ENCODE measurements at regions not wholly inside any gene's neighbourhood (a gene's known extent, or its start where the extent isn't known, plus 50 kb on each side); places are given as distances from the start of the nearest gene placed in this dataset.

DNA sequence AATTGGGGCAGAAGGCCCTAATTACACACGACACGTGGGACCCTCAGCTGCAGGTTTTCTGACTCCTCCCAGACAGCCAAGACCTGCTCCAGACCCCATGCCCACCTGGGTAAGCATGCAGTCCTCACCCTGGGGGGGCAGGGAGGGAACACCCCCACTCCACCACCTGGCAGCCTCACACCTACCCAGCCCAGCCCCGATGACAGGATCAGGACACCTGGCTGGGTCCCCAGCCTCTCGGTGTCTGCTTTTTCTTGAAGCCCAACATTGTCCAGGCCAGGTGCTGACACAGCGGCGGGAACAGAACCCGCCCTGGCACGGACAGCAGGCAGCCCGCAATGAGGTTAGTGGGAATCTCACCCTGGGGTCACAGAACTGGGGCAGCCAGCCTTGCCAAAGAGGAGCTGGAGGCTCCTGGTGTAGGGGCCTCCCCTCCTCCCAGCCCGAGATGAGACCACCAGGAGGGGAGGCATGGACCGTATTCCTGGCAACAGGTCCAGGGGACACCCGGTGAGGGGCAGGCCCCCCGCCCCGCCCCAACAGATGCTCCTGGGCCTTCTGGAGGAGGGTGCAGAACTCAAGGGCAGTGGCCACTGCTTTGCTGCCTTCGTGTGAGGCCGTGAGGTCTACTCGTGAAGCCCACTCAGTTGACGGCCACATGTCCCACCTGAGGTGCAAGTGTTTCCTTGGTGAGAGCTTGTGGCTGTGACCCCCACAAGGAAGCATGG lies 103.8 kb downstream of the DLL1 start:
- Mint-ChIP-seq H3K27me3 (no peaks in the 10 kb centered on the region), H3K36me3 (ENCODE audit: insufficient read depth) (no peaks in the 10 kb centered on the region), H3K4me3 (no peak overlapping the region), H3K27ac (ENCODE audit: low read depth) (no peak overlapping the region), H3K4me1 (peaks cover 6% of the 10 kb centered on the region), H3K9me3 (peaks cover 11% of the 10 kb centered on the region)
- DNase-seq (ENCODE audit: low spot score in 2 of 2): peak in 1 of 2 donors; percentile 11
- ATAC-seq (replicated peaks; ENCODE audit: extremely low read depth, poor library complexity, severe bottlenecking): no peak

DNA sequence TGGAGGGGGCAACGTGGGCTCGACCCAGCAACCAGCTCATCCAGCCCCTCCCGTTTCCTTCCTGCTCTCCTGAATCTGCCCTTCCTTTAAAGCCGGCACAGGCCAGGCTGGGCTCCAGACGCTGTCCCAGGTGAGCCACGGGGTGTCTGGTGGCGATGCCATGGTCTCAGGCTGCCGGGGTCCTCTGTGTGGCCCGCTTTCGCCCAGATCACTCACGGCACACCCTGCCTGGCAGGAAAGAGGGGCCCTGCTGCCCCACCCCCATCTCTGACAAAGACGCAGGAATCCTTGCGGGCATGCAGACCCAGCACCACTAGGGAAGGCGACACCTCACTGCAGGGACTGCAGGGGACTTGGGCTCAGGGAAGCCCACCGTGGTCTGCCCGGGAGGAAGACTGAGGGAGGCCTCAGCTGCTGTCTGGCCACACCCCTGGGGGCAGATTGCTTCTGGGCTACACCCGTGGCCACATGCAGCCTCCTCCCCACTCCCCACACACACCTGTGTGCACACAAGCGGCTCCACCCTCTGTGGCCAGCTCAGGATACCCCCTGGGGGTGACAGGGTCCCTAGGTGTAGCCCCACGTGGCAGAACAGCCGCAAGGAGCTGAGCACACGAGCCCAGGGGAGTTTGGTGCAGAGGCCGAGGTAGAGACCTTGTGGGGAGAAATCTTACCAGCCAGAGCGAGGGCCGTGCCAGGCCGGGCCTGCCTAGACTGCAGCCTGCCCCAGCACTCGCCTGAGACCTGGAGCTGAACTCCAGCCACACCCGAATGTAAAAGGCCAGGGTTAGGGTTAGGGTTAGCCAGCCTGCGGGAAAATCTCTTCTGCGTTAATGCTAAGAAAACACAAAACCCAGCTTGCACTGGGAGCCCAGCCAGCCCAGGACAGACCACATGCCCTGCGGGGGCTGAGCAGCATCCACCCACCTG lies 104.6 kb downstream of the DLL1 start:
- ATAC-seq (replicated peaks; ENCODE audit: extremely low read depth, poor library complexity, severe bottlenecking) (no peak), DNase-seq (ENCODE audit: low spot score in 2 of 2) (peak in 1 of 2 donors; percentile 8)
- Mint-ChIP-seq H3K4me3 (no peak overlapping the region), H3K27me3 (no peaks in the 10 kb centered on the region), H3K4me1 (peaks cover 11% of the 10 kb centered on the region), H3K27ac (ENCODE audit: low read depth) (no peak overlapping the region), H3K9me3 (peaks cover 14% of the 10 kb centered on the region), H3K36me3 (ENCODE audit: insufficient read depth) (no peaks in the 10 kb centered on the region)

DNA sequence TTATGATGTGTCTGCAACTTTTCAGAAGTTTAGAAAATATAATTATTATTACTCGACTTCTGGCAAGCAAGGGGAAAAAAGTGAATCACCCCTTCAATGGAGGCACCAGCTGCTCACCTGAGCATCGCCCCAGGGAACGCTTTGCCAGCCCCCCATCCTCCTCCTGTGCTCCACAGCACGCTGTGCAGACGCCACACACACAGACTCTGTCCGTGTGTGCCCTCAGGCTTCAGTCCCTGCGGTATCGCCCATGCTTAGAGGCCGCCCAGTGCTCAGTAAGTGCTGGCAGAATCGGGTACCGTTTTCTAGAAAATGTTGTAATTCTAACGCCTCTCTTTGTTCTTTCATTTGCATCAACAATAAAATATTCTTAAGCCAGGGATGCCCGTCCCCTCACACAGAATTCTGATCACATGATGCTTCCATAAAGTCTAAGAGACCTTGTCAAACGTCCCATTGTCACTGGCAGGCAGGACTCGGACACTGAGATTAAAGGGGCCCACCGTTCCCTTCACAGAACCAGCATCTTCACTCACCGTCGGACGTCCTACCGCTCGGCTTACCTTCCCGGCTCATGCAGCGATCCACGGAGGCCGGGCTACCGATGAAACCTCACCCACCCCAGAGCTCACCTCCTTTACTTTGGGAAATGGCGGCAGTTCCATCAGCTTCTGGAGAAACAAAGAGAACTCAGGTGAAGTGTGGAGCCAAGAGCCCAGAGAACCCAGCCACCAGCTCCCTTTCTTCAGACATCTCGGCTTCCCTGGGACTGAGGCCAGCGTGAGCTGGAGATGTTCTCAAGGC lies 105.5 kb downstream of the DLL1 start:
- no peaks in the 10 kb centered on the region for H3K36me3 Mint-ChIP-seq (ENCODE audit: insufficient read depth)
- ATAC-seq (replicated peaks; ENCODE audit: extremely low read depth, poor library complexity, severe bottlenecking) (no peak), DNase-seq (ENCODE audit: low spot score in 2 of 2) (peak in 1 of 2 donors; percentile 6)
- peaks cover 14% of the 10 kb centered on the region for H3K9me3 Mint-ChIP-seq
- no peak overlapping the region for H3K27ac Mint-ChIP-seq (ENCODE audit: low read depth)
- no peak overlapping the region for H3K4me3 Mint-ChIP-seq
- peaks cover 11% of the 10 kb centered on the region for H3K4me1 Mint-ChIP-seq
- H3K27me3 Mint-ChIP-seq: no peaks in the 10 kb centered on the region

DNA sequence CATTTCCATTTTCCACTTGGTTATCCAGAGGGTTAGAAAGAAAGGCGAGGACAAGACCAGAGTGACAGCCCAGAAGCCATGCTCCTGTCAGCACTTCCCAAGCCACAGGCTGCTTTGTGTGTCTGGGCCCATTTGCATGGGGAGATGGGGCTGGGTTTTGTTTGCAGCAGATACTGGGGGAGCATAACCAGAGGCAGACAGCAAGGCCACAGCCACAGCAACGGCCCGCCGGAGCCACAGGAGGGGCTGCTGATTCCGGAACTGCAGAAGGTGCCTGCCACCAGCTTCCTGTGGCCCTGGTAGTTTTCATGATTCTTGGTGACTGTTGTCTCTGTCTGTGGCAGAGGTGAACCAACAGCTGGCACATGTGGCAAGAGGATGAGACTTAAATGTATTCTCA lies 106.6 kb downstream of the DLL1 start:
- DNase-seq (ENCODE audit: low spot score in 2 of 2): peak in 1 of 2 donors; percentile 13
- Mint-ChIP-seq H3K27me3 (no peaks in the 10 kb centered on the region), H3K4me3 (no peak overlapping the region), H3K9me3 (peaks cover 14% of the 10 kb centered on the region), H3K36me3 (ENCODE audit: insufficient read depth) (no peaks in the 10 kb centered on the region), H3K27ac (ENCODE audit: low read depth) (no peak overlapping the region), H3K4me1 (peaks cover 11% of the 10 kb centered on the region)
- no peak for ATAC-seq (replicated peaks; ENCODE audit: extremely low read depth, poor library complexity, severe bottlenecking)

DNA sequence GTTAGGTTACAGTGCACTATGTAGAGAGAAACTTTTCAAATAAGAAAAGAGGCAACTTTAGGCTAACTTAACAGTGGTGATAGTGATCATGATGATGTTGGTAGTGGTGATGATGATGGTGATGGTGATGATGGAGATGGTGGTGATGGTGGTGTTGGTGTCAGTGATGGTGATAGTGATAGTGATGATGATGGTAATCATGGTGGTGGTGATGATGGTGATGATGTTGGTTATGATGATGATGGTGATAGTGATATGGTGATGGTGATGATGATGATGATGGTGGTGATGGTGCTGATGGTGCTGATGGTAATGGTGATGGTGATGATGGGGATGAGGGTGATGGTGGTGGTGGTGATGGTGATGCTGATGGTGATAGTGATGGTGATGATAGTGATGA lies 107.4 kb downstream of the DLL1 start:
- DNase-seq (ENCODE audit: low spot score in 2 of 2) (no peak), ATAC-seq (replicated peaks; ENCODE audit: extremely low read depth, poor library complexity, severe bottlenecking) (no peak)
- Mint-ChIP-seq H3K27me3 (no peaks in the 10 kb centered on the region), H3K4me3 (no peak overlapping the region), H3K36me3 (ENCODE audit: insufficient read depth) (no peaks in the 10 kb centered on the region), H3K27ac (ENCODE audit: low read depth) (peak overlapping the region; percentile 0), H3K9me3 (peaks cover 14% of the 10 kb centered on the region), H3K4me1 (peaks cover 11% of the 10 kb centered on the region)

DNA sequence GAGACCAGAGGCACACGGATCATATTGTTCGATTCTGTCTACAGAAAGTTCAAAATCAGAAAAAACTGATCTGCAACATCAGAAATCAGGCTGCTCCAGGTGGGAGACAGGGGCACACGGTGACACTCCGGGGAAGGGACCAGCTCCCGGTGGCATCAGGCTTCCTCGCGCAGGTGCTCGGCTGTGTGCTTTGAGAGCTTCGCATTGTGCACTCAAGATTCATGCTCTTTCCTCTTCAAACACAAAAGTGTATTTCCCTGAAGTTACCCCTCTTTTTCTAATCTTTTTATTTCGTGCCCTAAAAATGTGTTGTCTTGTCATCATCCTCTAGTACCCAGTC lies 108.1 kb downstream of the DLL1 start:
- Mint-ChIP-seq H3K27ac (ENCODE audit: low read depth) (peak overlapping the region; percentile 22), H3K9me3 (peaks cover 14% of the 10 kb centered on the region)
- ATAC-seq (replicated peaks; ENCODE audit: extremely low read depth, poor library complexity, severe bottlenecking): no peak

DNA sequence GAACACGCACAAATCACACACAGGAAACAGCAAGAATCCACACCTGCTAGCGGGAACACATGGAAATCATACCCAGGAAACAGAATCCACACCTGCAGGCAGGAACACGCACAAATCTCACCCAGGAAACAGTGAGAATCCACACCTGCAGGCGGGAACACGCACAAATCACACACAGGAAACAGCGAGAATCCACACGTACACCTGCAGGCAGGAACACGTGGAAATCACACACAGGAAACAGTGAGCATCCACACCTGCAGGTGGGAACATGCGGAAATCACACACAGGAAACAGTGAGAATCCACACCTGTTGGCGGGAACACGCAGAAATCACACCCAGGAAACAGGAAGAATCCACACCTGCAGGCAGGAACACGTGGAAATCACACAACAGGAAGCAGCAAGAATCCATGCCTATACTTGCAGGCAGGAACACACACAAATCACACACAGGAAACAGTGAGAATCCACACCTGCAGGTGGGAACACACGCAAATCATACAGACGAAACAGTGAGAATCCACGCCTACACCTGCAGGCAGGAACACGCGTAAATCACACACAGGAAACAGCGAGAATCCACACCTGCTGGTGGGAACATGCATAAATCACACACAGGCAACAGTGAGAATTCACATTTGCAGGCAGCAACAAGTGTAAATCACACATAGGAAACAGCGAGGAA lies 108.6 kb downstream of the DLL1 start:
- Mint-ChIP-seq H3K27me3 (no peaks in the 10 kb centered on the region), H3K4me1 (peaks cover 11% of the 10 kb centered on the region), H3K27ac (ENCODE audit: low read depth) (peak overlapping the region; percentile 22), H3K4me3 (no peak overlapping the region), H3K36me3 (ENCODE audit: insufficient read depth) (peaks cover 4% of the 10 kb centered on the region), H3K9me3 (peaks cover 14% of the 10 kb centered on the region)
- DNase-seq (ENCODE audit: low spot score in 2 of 2) (peak in 1 of 2 donors; percentile 7), ATAC-seq (replicated peaks; ENCODE audit: extremely low read depth, poor library complexity, severe bottlenecking) (no peak)

More for the DNA sequence above, 108.1 kb downstream of the DLL1 start:
- peaks cover 11% of the 10 kb centered on the region for H3K4me1 Mint-ChIP-seq
- DNase-seq (ENCODE audit: low spot score in 2 of 2): peak in 1 of 2 donors; percentile 9
- no peak overlapping the region for H3K4me3 Mint-ChIP-seq
- H3K36me3 Mint-ChIP-seq (ENCODE audit: insufficient read depth): no peaks in the 10 kb centered on the region
- no peaks in the 10 kb centered on the region for H3K27me3 Mint-ChIP-seq

DNA sequence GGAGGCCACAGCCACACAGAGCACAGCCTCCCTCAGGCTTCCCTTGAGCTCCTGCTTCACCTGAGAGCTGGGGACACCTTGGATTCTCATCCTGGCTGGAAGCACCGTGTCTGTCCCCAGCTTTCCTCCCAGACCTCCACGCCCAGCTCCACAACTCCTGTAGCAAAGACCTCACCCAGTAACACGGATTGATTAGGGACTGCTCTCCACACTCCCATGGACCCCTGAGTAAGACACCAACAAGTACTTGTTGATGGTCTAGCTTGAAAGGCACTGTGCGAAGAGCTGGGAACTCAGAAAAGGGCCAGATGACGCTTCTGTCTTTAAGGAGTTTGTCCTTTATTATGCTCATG lies 109.6 kb downstream of the DLL1 start:
- H3K4me3 Mint-ChIP-seq: no peak overlapping the region
- peaks cover 14% of the 10 kb centered on the region for H3K9me3 Mint-ChIP-seq
- H3K4me1 Mint-ChIP-seq: peaks cover 11% of the 10 kb centered on the region
- DNase-seq (ENCODE audit: low spot score in 2 of 2) (peak in 1 of 2 donors; percentile 7), ATAC-seq (replicated peaks; ENCODE audit: extremely low read depth, poor library complexity, severe bottlenecking) (no peak)
- H3K27me3 Mint-ChIP-seq: no peaks in the 10 kb centered on the region
- H3K36me3 Mint-ChIP-seq (ENCODE audit: insufficient read depth): peaks cover 8% of the 10 kb centered on the region
- no peak overlapping the region for H3K27ac Mint-ChIP-seq (ENCODE audit: low read depth)

DNA sequence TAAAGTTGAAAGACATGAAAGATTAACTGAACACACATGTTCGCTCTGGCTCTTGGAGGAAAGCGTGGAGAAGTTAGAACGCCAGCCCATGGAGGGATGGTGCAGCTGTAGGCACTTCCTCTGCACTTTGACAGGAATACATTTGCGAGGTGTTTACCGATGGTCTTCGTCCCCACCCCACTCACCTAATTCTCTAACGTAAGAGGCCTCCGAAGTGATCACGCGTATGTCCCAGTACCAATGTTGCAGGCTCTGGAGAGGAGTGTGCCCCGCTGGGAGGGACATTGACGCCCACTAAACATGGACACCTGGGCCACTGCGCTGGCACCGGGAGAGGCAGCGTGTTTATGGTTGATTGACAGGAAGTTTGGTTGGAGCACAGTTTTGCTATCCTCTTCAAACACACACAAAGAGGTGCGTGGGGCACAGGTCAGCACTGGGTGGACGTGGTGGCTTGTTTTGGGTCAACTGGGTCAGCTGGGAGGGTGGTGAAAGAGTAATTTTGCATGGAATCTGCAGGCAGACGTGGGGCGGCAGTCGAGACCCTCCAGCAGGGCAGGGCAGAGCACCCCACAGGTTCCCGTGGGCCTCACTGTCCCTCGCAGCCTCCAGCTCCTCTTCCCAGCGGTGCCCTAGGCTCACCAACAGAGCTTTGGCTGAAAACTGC lies 110.1 kb downstream of the DLL1 start:
- ATAC-seq (replicated peaks; ENCODE audit: extremely low read depth, poor library complexity, severe bottlenecking): no peak
- H3K4me3 Mint-ChIP-seq: no peak overlapping the region
- peaks cover 14% of the 10 kb centered on the region for H3K9me3 Mint-ChIP-seq
- peaks cover 8% of the 10 kb centered on the region for H3K36me3 Mint-ChIP-seq (ENCODE audit: insufficient read depth)
- DNase-seq (ENCODE audit: low spot score in 2 of 2): peak in 1 of 2 donors; percentile 6
- peaks cover 11% of the 10 kb centered on the region for H3K4me1 Mint-ChIP-seq
- H3K27me3 Mint-ChIP-seq: no peaks in the 10 kb centered on the region
- H3K27ac Mint-ChIP-seq (ENCODE audit: low read depth): no peak overlapping the region

DNA sequence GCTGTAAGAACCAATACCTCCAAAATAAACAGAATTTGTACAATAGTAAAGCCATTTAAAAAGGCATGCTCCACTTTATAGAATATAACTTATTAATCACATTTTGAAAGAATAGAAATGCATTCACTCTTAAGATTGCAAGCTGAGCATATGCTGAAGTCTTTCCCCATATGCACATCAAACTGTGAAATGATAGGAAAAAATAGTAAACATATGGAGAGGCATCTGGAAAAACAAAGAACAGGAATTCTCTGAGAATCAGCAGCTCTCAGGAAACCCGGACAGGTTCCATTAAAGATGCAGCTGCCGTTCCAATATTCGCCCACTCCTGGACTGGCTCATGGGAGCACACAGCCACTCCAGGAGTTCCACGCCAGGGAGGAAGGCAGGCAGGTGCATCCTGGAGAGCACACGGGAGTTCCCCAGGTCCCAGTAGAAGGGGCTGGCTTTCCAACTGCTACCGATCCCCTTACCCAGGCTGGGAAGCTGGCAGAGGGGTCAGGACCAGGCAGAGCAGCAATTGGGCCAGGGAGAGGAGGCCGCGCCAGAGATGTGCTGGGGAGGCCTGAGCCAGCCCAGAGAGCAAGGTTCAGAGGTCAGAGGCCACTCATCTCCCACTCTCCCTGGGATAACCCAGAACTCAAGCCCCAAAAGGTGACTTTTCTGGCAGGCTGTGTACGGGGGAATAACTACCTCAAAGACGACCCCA lies 111.1 kb downstream of the DLL1 start:
- Mint-ChIP-seq H3K36me3 (ENCODE audit: insufficient read depth) (peaks cover 12% of the 10 kb centered on the region), H3K4me3 (no peak overlapping the region), H3K27me3 (no peaks in the 10 kb centered on the region), H3K27ac (ENCODE audit: low read depth) (no peak overlapping the region), H3K4me1 (peaks cover 11% of the 10 kb centered on the region), H3K9me3 (peaks cover 14% of the 10 kb centered on the region)
- DNase-seq (ENCODE audit: low spot score in 2 of 2): peak in 1 of 2 donors; percentile 3
- no peak for ATAC-seq (replicated peaks; ENCODE audit: extremely low read depth, poor library complexity, severe bottlenecking)
